Loucy (cell line): ENCODE measurements at regions not wholly inside any gene's neighbourhood (a gene's known extent, or its start where the extent isn't known, plus 50 kb on each side); places are given as distances from the start of the nearest gene placed in this dataset.

Source experiments
- H2AFZ ChIP-seq: fragments of 200-600 bp; sonication (generic); 2 replicates; pipeline ENCODE4 v1.6.0; 2016; ENCODE audit warnings: antibody characterized with exemption, mild to moderate bottlenecking, low read length, moderate library complexity
- H3F3A ChIP-seq: fragments of 200-600 bp; 2 replicates; pipeline ENCODE4 v1.6.0; 2016; ENCODE audit warnings: antibody characterized with exemption, low read depth, mild to moderate bottlenecking
- H3K27me3 ChIP-seq: fragments of 200-600 bp; sonication (generic); 2 replicates; pipeline ENCODE4 v1.6.1; 2014; ENCODE audit warnings: low read length, mild to moderate bottlenecking; ENCODE audit not compliant: insufficient read depth, poor library complexity, severe bottlenecking
- H3K36me3 ChIP-seq: fragments of 200-600 bp; sonication (generic); 2 replicates; pipeline ENCODE4 v1.6.1; 2016; ENCODE audit warnings: low read length; ENCODE audit not compliant: insufficient read depth
- H3K4me1 ChIP-seq: fragments of 200-600 bp; sonication (generic); 2 replicates; pipeline ENCODE4 v1.5.1; 2014; ENCODE audit warnings: low read length, mild to moderate bottlenecking; ENCODE audit not compliant: insufficient read depth, poor library complexity, severe bottlenecking
- H3K4me2 ChIP-seq: fragments of 200-600 bp; sonication (generic); 2 replicates; pipeline ENCODE4 v1.6.0; 2014; ENCODE audit warnings: antibody characterized with exemption, low read length, low read depth, mild to moderate bottlenecking; ENCODE audit not compliant: poor library complexity, severe bottlenecking
- H3K4me3 ChIP-seq: fragments of 200-600 bp; sonication (generic); 2 replicates; pipeline ENCODE4 v1.5.1; 2014; ENCODE audit warnings: low read length, mild to moderate bottlenecking, mixed read lengths; ENCODE audit not compliant: poor library complexity, severe bottlenecking
- H3K79me2 ChIP-seq: fragments of 200-600 bp; sonication (generic); 2 replicates; pipeline ENCODE4 v1.6.1; 2014; ENCODE audit warnings: low read length; ENCODE audit not compliant: insufficient read depth
- H3K9ac ChIP-seq: fragments of 200-600 bp; sonication (generic); 2 replicates; pipeline ENCODE4 v1.6.0; 2014; ENCODE audit warnings: mild to moderate bottlenecking, low read depth, low read length, moderate library complexity; ENCODE audit not compliant: poor library complexity, severe bottlenecking
- H3K9me2 ChIP-seq: fragments of 200-600 bp; sonication (generic); replicated peaks from 2 replicates; pipeline ENCODE4 v1.6.1; 2016; ENCODE audit warnings: low read depth, low read length, mixed read lengths
- H3K9me3 ChIP-seq: fragments of 200-600 bp; sonication (generic); 2 replicates; pipeline ENCODE4 v1.6.1; 2014; ENCODE audit warnings: mild to moderate bottlenecking, antibody characterized with exemption, low read length, low read depth; ENCODE audit not compliant: insufficient read depth
- H4K20me1 ChIP-seq: fragments of 200-600 bp; sonication (generic); 2 replicates; pipeline ENCODE4 v1.6.0; 2014; ENCODE audit warnings: antibody characterized with exemption, low read length, mild to moderate bottlenecking; ENCODE audit not compliant: insufficient read depth, poor library complexity, severe bottlenecking
- CTCF ChIP-seq: fragments of 200-600 bp; sonication (generic); conservative IDR thresholded peaks from 2 replicates; pipeline ENCODE4 v1.5.1; 2014; ENCODE audit warnings: mild to moderate bottlenecking, antibody characterized with exemption, low read length
- EZH2phosphoT487 ChIP-seq: fragments of 200-600 bp; IDR thresholded peaks from 2 replicates; pipeline ENCODE4 v1.6.1; 2018; ENCODE audit warnings: antibody characterized with exemption, mild to moderate bottlenecking, moderate library complexity, borderline replicate concordance

- no peaks in the 10 kb centered on the region for H3K4me1 ChIP-seq
Measured at GRCh38 chr7:405489-406211, 114.0 kb downstream of the PDGFA start.

GRCh38 chr7:407721-408539 is 111.7 kb downstream of the PDGFA start:
- H3F3A ChIP-seq: no peaks in the 10 kb centered on the region
- H3K36me3 ChIP-seq: no peaks in the 10 kb centered on the region
- H4K20me1 ChIP-seq: no peaks in the 10 kb centered on the region
- H3K4me1 ChIP-seq: no peaks in the 10 kb centered on the region
- H3K9me2 ChIP-seq: no peaks in the 10 kb centered on the region
- no peaks in the 10 kb centered on the region; the same call in 1 of the 2 replicates for H3K9me3 ChIP-seq
- H3K4me3 ChIP-seq: no peak overlapping the region
- TF ChIP-seq EZH2phosphoT487: no peak
- H3K9ac ChIP-seq: no peak overlapping the region
- H3K4me2 ChIP-seq: no peak overlapping the region
- H3K27me3 ChIP-seq: no peaks in the 10 kb centered on the region
- no peak overlapping the region for H2AFZ ChIP-seq
- no peaks in the 10 kb centered on the region for H3K79me2 ChIP-seq

More at GRCh38 chr7:405489-406211, 114.0 kb downstream of the PDGFA start:
- Histone ChIP-seq H3F3A (no peaks in the 10 kb centered on the region), H3K9me3 (peaks cover 6% of the 10 kb centered on the region; the same call in 1 of the 2 replicates), H3K9me2 (no peaks in the 10 kb centered on the region), H3K4me2 (no peak overlapping the region), H2AFZ (no peak overlapping the region), H4K20me1 (no peaks in the 10 kb centered on the region), H3K9ac (no peak overlapping the region), H3K36me3 (no peaks in the 10 kb centered on the region), H3K79me2 (no peaks in the 10 kb centered on the region), H3K27me3 (no peaks in the 10 kb centered on the region), H3K4me3 (no peak overlapping the region)
- no peak for TF ChIP-seq EZH2phosphoT487
- TF ChIP-seq CTCF: no peak

GRCh38 chr7:408751-409311 is 110.8 kb downstream of the PDGFA start:
- Histone ChIP-seq H2AFZ (no peak overlapping the region), H3K9me2 (no peaks in the 10 kb centered on the region), H3K4me3 (no peak overlapping the region), H3K9me3 (no peaks in the 10 kb centered on the region; the same call in 1 of the 2 replicates), H3K36me3 (no peaks in the 10 kb centered on the region), H3K9ac (no peak overlapping the region), H3K4me1 (no peaks in the 10 kb centered on the region), H3F3A (no peaks in the 10 kb centered on the region), H3K4me2 (no peak overlapping the region), H3K27me3 (no peaks in the 10 kb centered on the region), H3K79me2 (no peaks in the 10 kb centered on the region), H4K20me1 (no peaks in the 10 kb centered on the region)
- TF ChIP-seq CTCF (no peak), EZH2phosphoT487 (no peak)
